ENCODE measurements at regions not wholly inside any gene's neighbourhood (a gene's known extent, or its start where the extent isn't known, plus 50 kb on each side); places are given as distances from the start of the nearest gene placed in this dataset.

DNA sequence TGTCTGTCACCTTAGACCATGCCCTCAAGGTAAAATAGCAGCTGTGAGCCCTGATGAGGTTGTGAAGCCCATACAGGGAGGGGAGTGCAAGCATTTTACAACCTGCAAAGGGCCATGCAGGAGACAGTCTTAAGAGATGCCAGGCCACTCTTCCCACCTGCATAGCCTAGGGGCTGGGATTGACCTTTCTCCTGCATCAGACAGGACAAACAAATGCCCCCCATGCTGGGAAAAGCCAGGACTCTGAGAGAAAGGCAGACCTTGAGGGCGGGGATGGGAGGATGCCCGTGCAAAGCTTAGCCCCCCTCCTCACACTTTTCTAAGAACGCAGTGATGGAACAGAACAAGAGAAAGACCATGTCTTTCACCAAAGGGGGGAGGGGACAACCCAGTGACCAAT lies 137.9 kb upstream of the MAMLD1 start:
- Histone ChIP-seq H2BK15ac (ENCODE audit: low read length) (no peak overlapping the region), H2BK5ac (ENCODE audit: low read length) (no peak overlapping the region), H3K27ac (replicated peaks; ENCODE audit: low read length) (no peak overlapping the region), H2BK12ac (ENCODE audit: low read length) (no peak overlapping the region), H3K79me1 (ENCODE audit: low read depth, low read length) (no peaks in the 10 kb centered on the region), H4K8ac (ENCODE audit: low read depth, low read length) (no peak overlapping the region), H3K9me3 (replicated peaks in 1 of 2; ENCODE audit: control insufficient read depth in 2 of 2, insufficient read depth in 1 of 2, low read depth in 1 of 2, low read length in 2 of 2) (no peaks in the 10 kb centered on the region), H2AK5ac (ENCODE audit: low read depth, low read length) (no peak overlapping the region), H2AFZ (ENCODE audit: low read length) (no peak overlapping the region), H3K9ac (ENCODE audit: low read depth, low read length, poor library complexity) (no peak overlapping the region), H3K4me2 (ENCODE audit: insufficient read depth, low read length, poor library complexity, severe bottlenecking) (no peak overlapping the region), H3K18ac (ENCODE audit: low read length) (no peak overlapping the region), H3K36me3 (replicated peaks in 1 of 2; ENCODE audit: control insufficient read depth in 2 of 2, insufficient read depth in 2 of 2, low read length in 2 of 2) (no peaks in the 10 kb centered on the region), H4K91ac (ENCODE audit: low read depth, low read length, poor library complexity) (no peak overlapping the region), H3K4ac (ENCODE audit: low read length) (no peak overlapping the region), H3K4me3 (ENCODE audit: low read length in 2 of 2) (no peak overlapping the region), H3K27me3 (ENCODE audit: control insufficient read depth in 3 of 3, insufficient read depth in 3 of 3, low read depth in 1 of 3, low read length in 3 of 3) (peaks cover 0 to 24% (median 4%) of the 10 kb centered on the region in 3 experiments), H3K23ac (ENCODE audit: low read depth, low read length, poor library complexity) (no peak overlapping the region), H3K14ac (ENCODE audit: low read length) (no peak overlapping the region), H2BK120ac (ENCODE audit: low read depth, low read length) (no peak overlapping the region), H3K4me1 (ENCODE audit: control insufficient read depth in 2 of 2, insufficient read depth in 1 of 2, low read depth in 1 of 2, low read length in 2 of 2) (peaks cover 0 to 8% of the 10 kb centered on the region in 2 donors)
- no CpG with 5 or more reads among the region's 3 CpGs for WGBS, 2 donors (ENCODE audit: extremely low coverage in 2 of 2, insufficient read length in 2 of 2, insufficient replicate concordance in 1 of 2)
- DNase-seq (ENCODE audit: low spot score) = no peak

DNA sequence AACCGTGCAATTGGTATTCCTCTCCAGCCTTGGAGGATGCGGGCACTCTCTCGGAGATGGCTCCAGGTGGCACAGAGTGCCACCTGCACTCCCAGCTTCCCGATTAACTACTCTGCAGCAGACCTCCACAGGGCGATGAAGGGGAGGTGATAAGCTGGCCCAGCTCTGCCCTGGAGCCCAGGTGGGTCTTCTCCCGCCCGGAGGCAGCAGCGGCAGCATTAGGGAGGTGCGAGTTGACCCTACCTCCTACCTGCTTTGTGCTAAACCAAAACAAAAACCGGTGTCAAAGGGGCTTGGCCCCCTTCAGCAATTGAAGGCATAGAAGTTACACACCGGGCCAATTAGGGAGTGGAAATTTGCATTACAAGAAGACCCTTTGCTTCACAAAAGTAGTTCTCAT lies 137.4 kb upstream of the MAMLD1 start:
- H2AFZ ChIP-seq (ENCODE audit: low read length) = no peak overlapping the region
- no peak overlapping the region for H2BK120ac ChIP-seq (ENCODE audit: low read depth, low read length)
- H4K91ac ChIP-seq (ENCODE audit: low read depth, low read length, poor library complexity) = no peak overlapping the region
- no peak for DNase-seq (ENCODE audit: low spot score)
- H2AK5ac ChIP-seq (ENCODE audit: low read depth, low read length) = no peak overlapping the region
- no peak overlapping the region for H2BK12ac ChIP-seq (ENCODE audit: low read length)
- WGBS, 2 donors (ENCODE audit: extremely low coverage in 2 of 2, insufficient read length in 2 of 2, insufficient replicate concordance in 1 of 2) = no CpG with 5 or more reads among the region's 11 CpGs
- no peak overlapping the region for H3K9ac ChIP-seq (ENCODE audit: low read depth, low read length, poor library complexity)
- H3K18ac ChIP-seq (ENCODE audit: low read length) = no peak overlapping the region
- no peak overlapping the region for H3K27ac ChIP-seq (replicated peaks; ENCODE audit: low read length)
- H2BK15ac ChIP-seq (ENCODE audit: low read length) = no peak overlapping the region
- H3K9me3 ChIP-seq (replicated peaks in 1 of 2; ENCODE audit: control insufficient read depth in 2 of 2, insufficient read depth in 1 of 2, low read depth in 1 of 2, low read length in 2 of 2) = no peaks in the 10 kb centered on the region
- H2BK5ac ChIP-seq (ENCODE audit: low read length) = no peak overlapping the region
- no peak overlapping the region for H3K4me3 ChIP-seq (ENCODE audit: low read length in 2 of 2)
- no peak overlapping the region for H4K8ac ChIP-seq (ENCODE audit: low read depth, low read length)
- no peak overlapping the region for H3K4ac ChIP-seq (ENCODE audit: low read length)
- H3K27me3 ChIP-seq (ENCODE audit: control insufficient read depth in 3 of 3, insufficient read depth in 3 of 3, low read depth in 1 of 3, low read length in 3 of 3) = peaks cover 0 to 19% (median 2%) of the 10 kb centered on the region in 3 experiments
- no peak overlapping the region for H3K4me2 ChIP-seq (ENCODE audit: insufficient read depth, low read length, poor library complexity, severe bottlenecking)
- no peak overlapping the region for H3K23ac ChIP-seq (ENCODE audit: low read depth, low read length, poor library complexity)
- peaks cover 0 to 8% of the 10 kb centered on the region in 2 donors for H3K4me1 ChIP-seq (ENCODE audit: control insufficient read depth in 2 of 2, insufficient read depth in 1 of 2, low read depth in 1 of 2, low read length in 2 of 2)
- H3K79me1 ChIP-seq (ENCODE audit: low read depth, low read length) = no peaks in the 10 kb centered on the region
- H3K36me3 ChIP-seq (replicated peaks in 1 of 2; ENCODE audit: control insufficient read depth in 2 of 2, insufficient read depth in 2 of 2, low read length in 2 of 2) = no peaks in the 10 kb centered on the region
- no peak overlapping the region for H3K14ac ChIP-seq (ENCODE audit: low read length)

DNA sequence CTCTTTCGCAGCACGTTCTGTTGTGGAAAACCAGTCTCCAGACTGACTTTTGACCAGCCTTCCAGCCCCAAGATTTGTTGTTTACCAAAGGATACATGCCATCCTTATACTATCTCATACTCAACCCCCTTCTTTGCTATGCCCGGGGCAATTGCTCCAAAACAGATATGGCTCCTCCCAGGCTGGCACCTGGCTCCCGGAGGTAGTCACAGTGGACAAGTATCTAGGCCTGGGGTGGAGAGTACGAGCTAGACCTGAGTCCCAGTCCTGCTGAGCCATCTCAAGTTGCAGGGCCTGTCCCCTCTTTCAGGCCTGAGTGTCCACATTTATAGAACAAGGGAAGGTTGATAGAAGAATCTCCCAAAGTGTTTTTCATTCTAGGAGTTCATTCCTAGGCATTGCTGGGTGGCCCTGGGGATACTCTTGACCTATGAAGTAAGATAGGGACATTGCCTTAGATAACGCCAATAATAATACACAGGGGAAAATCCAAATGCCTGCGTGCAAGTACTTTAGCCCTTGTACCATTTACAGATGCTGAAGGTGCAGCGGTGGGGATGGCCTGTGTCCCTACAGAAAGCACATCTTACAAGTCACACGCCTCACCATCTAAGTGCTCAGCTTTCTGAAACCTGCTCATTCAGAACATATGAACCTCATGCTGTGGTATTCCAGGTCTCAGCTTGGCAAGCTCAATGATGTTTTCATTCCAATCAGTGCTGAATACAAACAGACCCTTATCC lies 136.7 kb upstream of the MAMLD1 start:
- H3K14ac ChIP-seq (ENCODE audit: low read length) = no peak overlapping the region
- H2BK120ac ChIP-seq (ENCODE audit: low read depth, low read length) = no peak overlapping the region
- no peak overlapping the region for H3K18ac ChIP-seq (ENCODE audit: low read length)
- H3K4me3 ChIP-seq (ENCODE audit: low read length in 2 of 2) = no peak overlapping the region
- no peak overlapping the region for H2AK5ac ChIP-seq (ENCODE audit: low read depth, low read length)
- H3K36me3 ChIP-seq (replicated peaks in 1 of 2; ENCODE audit: control insufficient read depth in 2 of 2, insufficient read depth in 2 of 2, low read length in 2 of 2) = no peaks in the 10 kb centered on the region
- no peak overlapping the region for H3K4me2 ChIP-seq (ENCODE audit: insufficient read depth, low read length, poor library complexity, severe bottlenecking)
- H4K91ac ChIP-seq (ENCODE audit: low read depth, low read length, poor library complexity) = no peak overlapping the region
- no peak for DNase-seq (ENCODE audit: low spot score)
- peaks cover 0 to 12% (median 0%) of the 10 kb centered on the region in 3 experiments for H3K27me3 ChIP-seq (ENCODE audit: control insufficient read depth in 3 of 3, insufficient read depth in 3 of 3, low read depth in 1 of 3, low read length in 3 of 3)
- H2BK12ac ChIP-seq (ENCODE audit: low read length) = no peak overlapping the region
- no peak overlapping the region for H3K27ac ChIP-seq (replicated peaks; ENCODE audit: low read length)
- no peak overlapping the region for H2BK15ac ChIP-seq (ENCODE audit: low read length)
- H3K23ac ChIP-seq (ENCODE audit: low read depth, low read length, poor library complexity) = no peak overlapping the region
- no peak overlapping the region for H2AFZ ChIP-seq (ENCODE audit: low read length)
- no peak overlapping the region for H2BK5ac ChIP-seq (ENCODE audit: low read length)
- H4K8ac ChIP-seq (ENCODE audit: low read depth, low read length) = no peak overlapping the region
- H3K4ac ChIP-seq (ENCODE audit: low read length) = no peak overlapping the region
- H3K79me1 ChIP-seq (ENCODE audit: low read depth, low read length) = no peaks in the 10 kb centered on the region
- no CpG with 5 or more reads among the region's 9 CpGs for WGBS, 2 donors (ENCODE audit: extremely low coverage in 2 of 2, insufficient read length in 2 of 2, insufficient replicate concordance in 1 of 2)
- peaks cover 0 to 8% of the 10 kb centered on the region in 2 donors for H3K4me1 ChIP-seq (ENCODE audit: control insufficient read depth in 2 of 2, insufficient read depth in 1 of 2, low read depth in 1 of 2, low read length in 2 of 2)
- no peaks in the 10 kb centered on the region for H3K9me3 ChIP-seq (replicated peaks in 1 of 2; ENCODE audit: control insufficient read depth in 2 of 2, insufficient read depth in 1 of 2, low read depth in 1 of 2, low read length in 2 of 2)
- no peak overlapping the region for H3K9ac ChIP-seq (ENCODE audit: low read depth, low read length, poor library complexity)

DNA sequence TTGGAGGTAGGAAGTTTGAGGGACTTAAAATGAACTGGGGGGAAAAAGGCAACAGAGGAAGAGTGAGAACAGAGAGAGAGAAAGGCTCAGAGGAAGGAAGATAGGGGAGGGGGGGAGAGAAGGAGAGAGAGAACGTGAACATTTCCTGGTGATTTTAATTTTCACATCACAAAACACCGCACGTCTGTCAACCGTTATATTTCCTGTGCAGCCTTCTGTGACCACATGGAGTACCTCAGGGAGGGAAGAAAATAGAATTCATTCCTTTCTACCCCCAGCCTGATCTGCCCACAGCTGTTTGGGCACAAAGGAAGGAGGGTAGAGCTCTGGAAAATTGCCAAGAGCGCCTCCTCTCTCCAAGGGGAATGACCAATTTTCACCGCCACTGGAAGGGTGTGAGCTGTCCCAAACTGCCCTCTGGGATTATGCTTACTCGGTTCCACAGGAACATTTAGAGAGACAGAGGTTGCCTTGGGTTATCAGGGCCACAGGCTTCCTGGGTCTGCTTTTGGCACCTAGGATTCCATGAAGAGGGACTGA lies 135.7 kb upstream of the MAMLD1 start:
- H3K4me1 ChIP-seq (ENCODE audit: control insufficient read depth in 2 of 2, insufficient read depth in 1 of 2, low read depth in 1 of 2, low read length in 2 of 2) = peaks cover 0 to 8% of the 10 kb centered on the region in 2 donors
- no CpG with 5 or more reads among the region's 7 CpGs for WGBS, 2 donors (ENCODE audit: extremely low coverage in 2 of 2, insufficient read length in 2 of 2, insufficient replicate concordance in 1 of 2)
- no peak overlapping the region for H3K14ac ChIP-seq (ENCODE audit: low read length)
- H3K36me3 ChIP-seq (replicated peaks in 1 of 2; ENCODE audit: control insufficient read depth in 2 of 2, insufficient read depth in 2 of 2, low read length in 2 of 2) = no peaks in the 10 kb centered on the region
- H3K4me3 ChIP-seq (ENCODE audit: low read length in 2 of 2) = no peak overlapping the region
- no peak overlapping the region for H4K91ac ChIP-seq (ENCODE audit: low read depth, low read length, poor library complexity)
- no peaks in the 10 kb centered on the region for H3K79me1 ChIP-seq (ENCODE audit: low read depth, low read length)
- no peak overlapping the region for H2BK5ac ChIP-seq (ENCODE audit: low read length)
- H3K27ac ChIP-seq (replicated peaks; ENCODE audit: low read length) = no peak overlapping the region
- peaks cover 0 to 8% (median 0%) of the 10 kb centered on the region in 3 experiments for H3K27me3 ChIP-seq (ENCODE audit: control insufficient read depth in 3 of 3, insufficient read depth in 3 of 3, low read depth in 1 of 3, low read length in 3 of 3)
- H3K9me3 ChIP-seq (replicated peaks in 1 of 2; ENCODE audit: control insufficient read depth in 2 of 2, insufficient read depth in 1 of 2, low read depth in 1 of 2, low read length in 2 of 2) = no peaks in the 10 kb centered on the region
- no peak overlapping the region for H3K18ac ChIP-seq (ENCODE audit: low read length)
- H2BK15ac ChIP-seq (ENCODE audit: low read length) = no peak overlapping the region
- no peak overlapping the region for H2AK5ac ChIP-seq (ENCODE audit: low read depth, low read length)
- no peak for DNase-seq (ENCODE audit: low spot score)
- H3K9ac ChIP-seq (ENCODE audit: low read depth, low read length, poor library complexity) = no peak overlapping the region
- no peak overlapping the region for H2BK12ac ChIP-seq (ENCODE audit: low read length)
- H2BK120ac ChIP-seq (ENCODE audit: low read depth, low read length) = no peak overlapping the region
- no peak overlapping the region for H3K23ac ChIP-seq (ENCODE audit: low read depth, low read length, poor library complexity)
- H4K8ac ChIP-seq (ENCODE audit: low read depth, low read length) = no peak overlapping the region
- no peak overlapping the region for H3K4me2 ChIP-seq (ENCODE audit: insufficient read depth, low read length, poor library complexity, severe bottlenecking)
- no peak overlapping the region for H2AFZ ChIP-seq (ENCODE audit: low read length)
- no peak overlapping the region for H3K4ac ChIP-seq (ENCODE audit: low read length)

All from neuronal stem cell (in vitro differentiated cells).